NCI-H748 (cell line): ENCODE measurements at regions not wholly inside any gene's neighbourhood (a gene's known extent, or its start where the extent isn't known, plus 50 kb on each side); places are given as distances from the start of the nearest gene placed in this dataset.
A peak's percentile ranks its signal among the peaks of the same experiment; 100 is the strongest.

Experiments used
- DNase-seq: peaks from one replicate; lab custom pipeline; 2025; ENCODE audit not compliant: unreplicated experiment; lab: John Stamatoyannopoulos, UW

GRCh38 chr21:19326531-19327319 is 923.1 kb upstream of the TMPRSS15 start:
- no peak for DNase-seq

- no peak for DNase-seq
Measured at GRCh38 chr21:19328954-19329353, 925.4 kb upstream of the TMPRSS15 start.

GRCh38 chr21:19340303-19340702 is 936.7 kb upstream of the TMPRSS15 start:
- DNase-seq = no peak

- DNase-seq = no peak
Measured at GRCh38 chr21:19340954-19341353, 937.4 kb upstream of the TMPRSS15 start.

- no peak for DNase-seq
Measured at GRCh38 chr21:19343711-19344110, 940.1 kb upstream of the TMPRSS15 start.

- peak; percentile 1 for DNase-seq
Measured at GRCh38 chr21:19350286-19350685, 946.7 kb upstream of the TMPRSS15 start.

- peak; percentile 3 for DNase-seq
Measured at GRCh38 chr21:19353256-19353655, 949.7 kb upstream of the TMPRSS15 start.

- no peak for DNase-seq
Measured at GRCh38 chr21:19368944-19369343, 965.4 kb upstream of the TMPRSS15 start.

GRCh38 chr21:19392390-19392789 is 988.8 kb upstream of the TMPRSS15 start:
- DNase-seq = no peak

- DNase-seq = no peak
Measured at GRCh38 chr21:19400223-19400770, 996.7 kb upstream of the TMPRSS15 start.

GRCh38 chr21:19402870-19403269 is 999.3 kb upstream of the TMPRSS15 start:
- no peak for DNase-seq

GRCh38 chr21:19405326-19405725 is 1001.7 kb upstream of the TMPRSS15 start:
- DNase-seq = no peak

GRCh38 chr21:19420565-19420964 is 1017.0 kb upstream of the TMPRSS15 start:
- DNase-seq = no peak

GRCh38 chr21:19433623-19434022 is 1030.0 kb upstream of the TMPRSS15 start:
- no peak for DNase-seq

- DNase-seq = peak; percentile 38
Measured at GRCh38 chr21:19440792-19441655, 1037.4 kb upstream of the TMPRSS15 start.

GRCh38 chr21:19458295-19458694 is 1054.7 kb upstream of the TMPRSS15 start:
- DNase-seq = no peak

GRCh38 chr21:19461481-19462205 is 1058.1 kb upstream of the TMPRSS15 start:
- DNase-seq = no peak

- DNase-seq = no peak
Measured at GRCh38 chr21:19463966-19464365, 1060.4 kb upstream of the TMPRSS15 start.

GRCh38 chr21:19468991-19469715 is 1065.6 kb upstream of the TMPRSS15 start:
- DNase-seq = no peak

- no peak for DNase-seq
Measured at GRCh38 chr21:19475525-19475924, 1071.9 kb upstream of the TMPRSS15 start.
